Body of pancreas (tissue), 4 donors: ENCODE measurements at regions not wholly inside any gene's neighbourhood (a gene's known extent, or its start where the extent isn't known, plus 50 kb on each side); places are given as distances from the start of the nearest gene placed in this dataset.

ENCODE experiments used
- ATAC-seq: fragments of 150-250 bp; one replicate; pipeline ENCODE4 v1.9.1; 2016
- DNase-seq, 4 donors: peaks; one replicate each; pipeline ENCODE4 v3.0.0-alpha.2; 2019
- H3K27ac ChIP-seq, 4 donors: fragments of 200-600 bp; sonication (generic); 1 replicate in 3 of 4; 2 replicates in 1 of 4; pipeline versions ENCODE4 v1.5.1 to v1.6.1; 2016 to 2019; ENCODE audit warnings: mild to moderate bottlenecking in 1 of 4, mixed read lengths in 1 of 4, moderate library complexity in 1 of 4
- H3K27me3 ChIP-seq, 2 donors: fragments of 200-600 bp; sonication (generic); one replicate each; pipeline ENCODE4 v1.6.0; 2016; ENCODE audit warnings: mild to moderate bottlenecking in 1 of 2
- H3K36me3 ChIP-seq, 2 donors: fragments of 200-600 bp; sonication (generic); replicated peaks in 1 of 2; 2 replicates each; pipeline ENCODE4 v1.5.1; 2016; ENCODE audit warnings: low read depth in 2 of 2; ENCODE audit not compliant: insufficient read depth in 1 of 2
- H3K4me1 ChIP-seq: fragments of 200-600 bp; sonication (generic); one replicate; pipeline ENCODE4 v1.6.0; 2016
- H3K4me3 ChIP-seq, 2 donors: fragments of 200-600 bp; sonication (generic); 1 replicate in 1 of 2; 2 replicates in 1 of 2; pipeline ENCODE4 v1.5.1; 2016 to 2019
- H3K9me3 ChIP-seq, 3 donors: fragments of 200-600 bp; sonication (generic); 1 replicate in 2 of 3; 2 replicates in 1 of 3; pipeline ENCODE4 v1.5.1; 2016
- POLR2A ChIP-seq, 3 donors: fragments of 450-650 bp; IDR thresholded peaks; one replicate each; pipeline ENCODE4 v1.6.1; 2016; ENCODE audit warnings: antibody characterized with exemption in 3 of 3, mild to moderate bottlenecking in 2 of 3
- WGBS, 2 donors: methylation state at CpG; one replicate each; pipeline ENCODE4 v1.1.5; 2017; 5-methylcytosine and 5-hydroxymethylcytosine counted together
- intact Hi-C: fragments of 100-400 bp; cut with DNase I; formaldehyde crosslinking; loops from one replicate; pipeline ENCODE4 v1.15.1; 2023
- TF ChIP-seq, protein P1 (sequence below), 7 experiments: fragments of 450-650 bp in 4 of 7; fragments of 200-600 bp in 3 of 7; sonication (generic) in 3 of 7; IDR thresholded peaks; one replicate each; pipeline ENCODE4 v1.5.1; 2016 to 2019; ENCODE audit warnings: antibody characterized with exemption in 7 of 7

DNA sequence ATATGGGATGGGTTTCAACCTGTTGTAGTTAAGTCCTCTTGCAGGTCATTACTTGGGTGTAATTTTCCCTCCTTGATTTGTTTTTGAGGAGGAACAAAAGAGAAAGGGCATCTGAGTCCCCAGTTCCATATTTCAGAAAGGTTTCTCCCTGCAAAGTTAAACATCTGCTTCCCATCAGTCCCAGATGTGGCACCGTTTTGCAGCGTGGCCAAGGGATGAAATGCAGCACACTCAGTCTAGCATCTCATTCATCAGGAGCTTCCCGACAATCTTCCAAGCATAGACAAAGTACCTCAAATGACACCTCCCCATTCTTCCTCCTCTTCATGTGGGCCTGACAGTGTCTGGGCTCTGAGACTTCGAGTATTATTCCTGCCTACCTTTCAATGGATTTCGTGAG is 363.7 kb upstream of the SOX9 start:
- DNase-seq, result no peak
- no peaks in the 10 kb centered on the region for H3K9me3 ChIP-seq
- no peaks in the 10 kb centered on the region for H3K4me1 ChIP-seq
- no peak for ATAC-seq
- H3K36me3 ChIP-seq, result no peaks in the 10 kb centered on the region
- H3K4me3 ChIP-seq, result no peak overlapping the region
- WGBS, 2 donors, result 79 to 82% methylated on average over 5 of the region's 5 CpGs
- intact Hi-C loops, result no loop called here
- no peaks in the 10 kb centered on the region for H3K27me3 ChIP-seq
- H3K27ac ChIP-seq, result no peak overlapping the region
- TF ChIP-seq, protein P1, sequence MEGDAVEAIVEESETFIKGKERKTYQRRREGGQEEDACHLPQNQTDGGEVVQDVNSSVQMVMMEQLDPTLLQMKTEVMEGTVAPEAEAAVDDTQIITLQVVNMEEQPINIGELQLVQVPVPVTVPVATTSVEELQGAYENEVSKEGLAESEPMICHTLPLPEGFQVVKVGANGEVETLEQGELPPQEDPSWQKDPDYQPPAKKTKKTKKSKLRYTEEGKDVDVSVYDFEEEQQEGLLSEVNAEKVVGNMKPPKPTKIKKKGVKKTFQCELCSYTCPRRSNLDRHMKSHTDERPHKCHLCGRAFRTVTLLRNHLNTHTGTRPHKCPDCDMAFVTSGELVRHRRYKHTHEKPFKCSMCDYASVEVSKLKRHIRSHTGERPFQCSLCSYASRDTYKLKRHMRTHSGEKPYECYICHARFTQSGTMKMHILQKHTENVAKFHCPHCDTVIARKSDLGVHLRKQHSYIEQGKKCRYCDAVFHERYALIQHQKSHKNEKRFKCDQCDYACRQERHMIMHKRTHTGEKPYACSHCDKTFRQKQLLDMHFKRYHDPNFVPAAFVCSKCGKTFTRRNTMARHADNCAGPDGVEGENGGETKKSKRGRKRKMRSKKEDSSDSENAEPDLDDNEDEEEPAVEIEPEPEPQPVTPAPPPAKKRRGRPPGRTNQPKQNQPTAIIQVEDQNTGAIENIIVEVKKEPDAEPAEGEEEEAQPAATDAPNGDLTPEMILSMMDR (IDR thresholded peaks at IDR 0.05), result no peak
- no peak for TF ChIP-seq POLR2A (IDR thresholded peaks at IDR 0.05)

DNA sequence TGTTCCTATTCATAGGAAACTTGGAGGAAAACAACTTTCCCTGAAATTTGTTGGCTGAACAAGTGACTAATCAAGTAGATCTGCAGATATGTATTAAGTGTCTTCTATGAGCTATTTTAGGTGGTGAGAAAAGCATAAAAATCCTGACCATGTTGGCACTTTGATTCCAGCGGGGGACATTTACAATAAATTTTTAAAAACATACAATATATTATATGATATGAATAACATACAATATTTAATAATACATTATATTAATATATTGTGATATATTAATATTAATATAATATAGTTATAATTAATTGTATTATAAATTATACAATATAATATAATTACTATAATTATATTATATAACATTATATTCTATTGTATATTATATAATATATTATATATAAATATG is 362.9 kb upstream of the SOX9 start:
- no peaks in the 10 kb centered on the region for H3K9me3 ChIP-seq
- DNase-seq, result no peak
- H3K27me3 ChIP-seq, result no peaks in the 10 kb centered on the region
- no peak overlapping the region for H3K27ac ChIP-seq
- ATAC-seq, result no peak
- no peak overlapping the region for H3K4me3 ChIP-seq
- H3K36me3 ChIP-seq, result no peaks in the 10 kb centered on the region
- no peaks in the 10 kb centered on the region for H3K4me1 ChIP-seq
- 97 to 98% methylated on average over 1 of the region's 1 CpG for WGBS, 2 donors
- intact Hi-C loops, result no loop called here
- TF ChIP-seq, protein P1 (IDR thresholded peaks at IDR 0.05), result no peak
- no peak for TF ChIP-seq POLR2A (IDR thresholded peaks at IDR 0.05)

DNA sequence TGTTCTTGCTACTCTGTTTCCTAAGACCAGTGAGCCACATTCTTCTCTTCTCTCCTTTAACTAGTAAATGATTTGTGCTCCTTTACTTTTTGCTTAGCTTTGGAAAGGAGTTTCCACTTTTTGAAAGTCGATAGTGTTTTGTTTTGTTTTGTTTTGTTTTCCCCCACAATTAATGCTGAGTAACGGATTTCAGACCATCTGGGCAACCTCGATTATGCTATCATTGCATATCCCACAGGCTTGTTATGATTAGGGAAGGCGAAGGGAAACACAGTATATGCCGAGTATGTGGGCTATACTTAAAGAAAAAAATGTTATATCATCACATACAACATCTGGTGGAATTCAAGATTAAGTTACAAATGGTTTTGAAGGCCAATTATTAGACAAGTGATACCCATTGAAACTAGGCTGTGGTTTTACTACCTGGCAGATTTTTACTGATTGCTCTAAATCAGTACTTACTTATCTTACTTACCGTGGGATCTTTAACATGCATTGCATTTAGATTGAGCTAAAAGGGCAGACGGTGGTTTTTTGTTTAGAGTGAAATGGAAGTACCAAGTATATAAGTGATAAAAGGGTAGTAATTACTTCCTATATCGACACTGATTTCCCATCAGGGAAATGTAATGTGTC is 361.3 kb upstream of the SOX9 start:
- Histone ChIP-seq H3K27ac (no peak overlapping the region), H3K36me3 (no peaks in the 10 kb centered on the region), H3K4me3 (no peak overlapping the region), H3K9me3 (no peaks in the 10 kb centered on the region), H3K27me3 (no peaks in the 10 kb centered on the region), H3K4me1 (no peaks in the 10 kb centered on the region)
- WGBS, 2 donors, result 74 to 75% methylated on average over 8 of the region's 8 CpGs
- intact Hi-C loops, result no loop called here
- ATAC-seq, result no peak
- no peak for DNase-seq
- TF ChIP-seq POLR2A (IDR thresholded peaks at IDR 0.05), result no peak
- TF ChIP-seq, protein P1 (IDR thresholded peaks at IDR 0.05), result no peak

DNA sequence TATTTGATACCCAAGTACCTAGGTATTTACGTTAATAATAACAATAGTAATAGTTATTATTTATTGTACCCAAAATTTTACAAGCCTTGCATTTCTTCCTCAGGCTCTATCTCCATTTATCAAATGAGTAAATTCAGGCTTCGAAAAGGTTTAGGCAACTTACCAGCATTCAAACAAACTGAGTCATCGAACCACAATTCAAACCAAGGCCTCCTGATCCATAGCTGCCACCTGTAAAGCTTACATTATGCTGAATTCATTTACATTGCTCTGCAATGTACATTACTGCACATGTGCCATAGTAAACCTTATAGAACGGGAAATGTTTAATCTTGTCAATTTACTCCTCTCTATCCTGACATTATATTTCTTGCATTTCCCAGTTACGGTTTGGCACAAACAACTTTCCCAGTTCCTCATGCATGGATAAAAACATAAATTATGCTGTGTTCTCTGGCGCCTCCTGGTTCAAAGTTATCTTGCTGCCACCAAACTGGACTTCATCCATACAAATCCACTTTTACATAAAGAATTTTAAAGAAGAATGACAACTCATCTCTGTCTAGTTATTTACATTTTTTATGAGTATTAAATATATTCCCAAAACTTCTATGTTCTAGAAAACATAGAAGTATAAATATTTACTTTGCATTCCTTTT is 360.6 kb upstream of the SOX9 start:
- Histone ChIP-seq H3K27ac (no peak overlapping the region), H3K27me3 (no peaks in the 10 kb centered on the region), H3K9me3 (no peaks in the 10 kb centered on the region), H3K4me3 (no peak overlapping the region), H3K4me1 (no peaks in the 10 kb centered on the region), H3K36me3 (no peaks in the 10 kb centered on the region)
- DNase-seq (no peak), ATAC-seq (no peak)
- intact Hi-C loops, result no loop called here
- TF ChIP-seq, protein P1 (IDR thresholded peaks at IDR 0.05), result no peak
- no peak for TF ChIP-seq POLR2A (IDR thresholded peaks at IDR 0.05)
- 54 to 60% methylated on average over 6 of the region's 6 CpGs for WGBS, 2 donors

DNA sequence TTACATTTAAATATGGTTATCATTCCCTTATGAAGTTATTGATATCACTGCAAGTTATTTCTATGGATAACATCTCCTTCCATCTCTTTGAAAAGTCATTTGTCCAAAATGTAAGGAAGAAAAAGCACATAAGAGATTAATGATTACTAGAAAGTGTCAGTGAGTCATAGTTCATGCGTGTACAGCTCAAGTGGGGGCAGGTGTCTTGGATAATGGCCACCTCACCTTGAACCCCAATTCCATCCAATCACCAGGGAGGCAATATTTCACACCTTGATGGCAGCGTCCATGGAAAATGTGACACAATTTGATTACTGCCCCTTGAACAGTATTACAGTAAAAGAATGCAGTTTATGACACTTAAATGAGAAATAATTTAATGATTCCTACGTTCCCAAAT is 358.3 kb upstream of the SOX9 start:
- 37 to 38% methylated on average over 3 of the region's 3 CpGs for WGBS, 2 donors
- ATAC-seq, result peak; percentile 59
- no peak for TF ChIP-seq POLR2A (IDR thresholded peaks at IDR 0.05)
- TF ChIP-seq, protein P1 (IDR thresholded peaks at IDR 0.05), result no peak
- H3K4me1 ChIP-seq, result no peaks in the 10 kb centered on the region
- no peaks in the 10 kb centered on the region for H3K27me3 ChIP-seq
- no peak overlapping the region for H3K4me3 ChIP-seq
- no peak overlapping the region for H3K27ac ChIP-seq
- intact Hi-C loops, result no loop called here
- DNase-seq, result peak in 3 of 4 donors; percentile 18 to 51 (median 26)
- H3K36me3 ChIP-seq, result no peaks in the 10 kb centered on the region
- H3K9me3 ChIP-seq, result no peaks in the 10 kb centered on the region
